ENCODE measurements at regions not wholly inside any gene's neighbourhood (a gene's known extent, or its start where the extent isn't known, plus 50 kb on each side); places are given as distances from the start of the nearest gene placed in this dataset.

- Histone ChIP-seq H3K4me1 (ENCODE audit: insufficient read depth, low read length) (no peaks in the 10 kb centered on the region), H3K4me2 (ENCODE audit: insufficient read depth, low read length) (no peak overlapping the region), H3K9me3 (ENCODE audit: low read depth, low read length) (peaks cover 5% of the 10 kb centered on the region), H2AFZ (ENCODE audit: low read length) (no peak overlapping the region), H3K27ac (ENCODE audit: low read depth, low read length) (no peak overlapping the region), H3K4me3 (ENCODE audit: insufficient read depth, low read length) (no peak overlapping the region), H3K36me3 (ENCODE audit: insufficient read depth, low read length) (no peaks in the 10 kb centered on the region), H3K27me3 (ENCODE audit: insufficient read depth, low read length) (no peaks in the 10 kb centered on the region), H4K20me1 (ENCODE audit: insufficient read depth, low read length) (no peaks in the 10 kb centered on the region), H3K79me2 (ENCODE audit: insufficient read depth, low read length) (no peaks in the 10 kb centered on the region)
- peak; percentile 75 for DNase-seq (ENCODE audit: insufficient read length, low spot score, missing footprints)
- peak; percentile 47 for TF ChIP-seq CTCF (IDR thresholded peaks at IDR 0.05; ENCODE audit: extremely low read depth, low read depth, low read length)
Measured at GRCh38 chr12:126617312-126617711, 1552.1 kb downstream of the AACS start.

GRCh38 chr12:126627596-126627995, 1562.4 kb downstream of the AACS start:
- Histone ChIP-seq H2AFZ (ENCODE audit: low read length) (no peak overlapping the region), H3K4me2 (ENCODE audit: insufficient read depth, low read length) (no peak overlapping the region), H4K20me1 (ENCODE audit: insufficient read depth, low read length) (no peaks in the 10 kb centered on the region), H3K36me3 (ENCODE audit: insufficient read depth, low read length) (no peaks in the 10 kb centered on the region), H3K9me3 (ENCODE audit: low read depth, low read length) (no peaks in the 10 kb centered on the region), H3K79me2 (ENCODE audit: insufficient read depth, low read length) (no peaks in the 10 kb centered on the region), H3K4me1 (ENCODE audit: insufficient read depth, low read length) (no peaks in the 10 kb centered on the region), H3K27ac (ENCODE audit: low read depth, low read length) (no peak overlapping the region), H3K27me3 (ENCODE audit: insufficient read depth, low read length) (no peaks in the 10 kb centered on the region), H3K4me3 (ENCODE audit: insufficient read depth, low read length) (no peak overlapping the region)
- no peak for DNase-seq (ENCODE audit: insufficient read length, low spot score, missing footprints)
- TF ChIP-seq CTCF (IDR thresholded peaks at IDR 0.05; ENCODE audit: extremely low read depth, low read depth, low read length) = no peak

GRCh38 chr12:126636821-126637220, 1571.6 kb downstream of the AACS start:
- Histone ChIP-seq H3K4me1 (ENCODE audit: insufficient read depth, low read length) (no peaks in the 10 kb centered on the region), H3K27ac (ENCODE audit: low read depth, low read length) (no peak overlapping the region), H4K20me1 (ENCODE audit: insufficient read depth, low read length) (no peaks in the 10 kb centered on the region), H3K4me3 (ENCODE audit: insufficient read depth, low read length) (no peak overlapping the region), H2AFZ (ENCODE audit: low read length) (no peak overlapping the region), H3K79me2 (ENCODE audit: insufficient read depth, low read length) (no peaks in the 10 kb centered on the region), H3K9me3 (ENCODE audit: low read depth, low read length) (no peaks in the 10 kb centered on the region), H3K36me3 (ENCODE audit: insufficient read depth, low read length) (no peaks in the 10 kb centered on the region), H3K4me2 (ENCODE audit: insufficient read depth, low read length) (no peak overlapping the region), H3K27me3 (ENCODE audit: insufficient read depth, low read length) (no peaks in the 10 kb centered on the region)
- TF ChIP-seq CTCF (IDR thresholded peaks at IDR 0.05; ENCODE audit: extremely low read depth, low read depth, low read length) = no peak
- no peak for DNase-seq (ENCODE audit: insufficient read length, low spot score, missing footprints)

- H3K36me3 ChIP-seq (ENCODE audit: insufficient read depth, low read length) = no peaks in the 10 kb centered on the region
- no peaks in the 10 kb centered on the region for H3K4me1 ChIP-seq (ENCODE audit: insufficient read depth, low read length)
- H2AFZ ChIP-seq (ENCODE audit: low read length) = no peak overlapping the region
- no peaks in the 10 kb centered on the region for H3K27me3 ChIP-seq (ENCODE audit: insufficient read depth, low read length)
- H4K20me1 ChIP-seq (ENCODE audit: insufficient read depth, low read length) = no peaks in the 10 kb centered on the region
- H3K4me3 ChIP-seq (ENCODE audit: insufficient read depth, low read length) = no peak overlapping the region
- H3K27ac ChIP-seq (ENCODE audit: low read depth, low read length) = no peak overlapping the region
- DNase-seq (ENCODE audit: insufficient read length, low spot score, missing footprints) = no peak
- TF ChIP-seq CTCF (IDR thresholded peaks at IDR 0.05; ENCODE audit: extremely low read depth, low read depth, low read length) = no peak
- H3K79me2 ChIP-seq (ENCODE audit: insufficient read depth, low read length) = no peaks in the 10 kb centered on the region
- no peak overlapping the region for H3K4me2 ChIP-seq (ENCODE audit: insufficient read depth, low read length)
- no peaks in the 10 kb centered on the region for H3K9me3 ChIP-seq (ENCODE audit: low read depth, low read length)
Measured at GRCh38 chr12:126644236-126645020, 1579.2 kb downstream of the AACS start.
